ENCODE measurements at regions not wholly inside any gene's neighbourhood (a gene's known extent, or its start where the extent isn't known, plus 50 kb on each side); places are given as distances from the start of the nearest gene placed in this dataset.
A peak's percentile ranks its signal among the peaks of the same experiment; 100 is the strongest.

GRCh38 chr3:106611841-106612240 lies 743.0 kb upstream of the CBLB start:
- no peak for DNase-seq

DNA sequence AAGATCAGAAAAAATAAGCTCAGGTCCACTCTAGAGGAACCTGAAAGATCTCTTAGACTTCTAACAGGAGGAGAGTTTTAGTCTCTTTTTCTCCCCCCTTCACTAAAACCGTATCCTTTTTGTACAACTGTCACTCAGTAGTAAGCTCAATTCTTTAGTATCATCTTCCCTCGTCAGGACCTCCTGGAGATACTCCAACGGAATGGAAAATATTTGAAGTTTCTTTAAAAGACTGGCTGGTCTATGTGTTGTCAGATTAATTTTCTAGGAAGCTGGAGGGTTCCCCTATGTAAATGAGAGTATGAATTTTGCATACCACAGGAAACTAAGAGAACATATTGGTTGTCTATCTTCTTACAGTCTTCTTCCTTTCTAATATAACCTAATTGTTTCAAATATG lies 747.7 kb upstream of the CBLB start:
- no peak for DNase-seq

DNA sequence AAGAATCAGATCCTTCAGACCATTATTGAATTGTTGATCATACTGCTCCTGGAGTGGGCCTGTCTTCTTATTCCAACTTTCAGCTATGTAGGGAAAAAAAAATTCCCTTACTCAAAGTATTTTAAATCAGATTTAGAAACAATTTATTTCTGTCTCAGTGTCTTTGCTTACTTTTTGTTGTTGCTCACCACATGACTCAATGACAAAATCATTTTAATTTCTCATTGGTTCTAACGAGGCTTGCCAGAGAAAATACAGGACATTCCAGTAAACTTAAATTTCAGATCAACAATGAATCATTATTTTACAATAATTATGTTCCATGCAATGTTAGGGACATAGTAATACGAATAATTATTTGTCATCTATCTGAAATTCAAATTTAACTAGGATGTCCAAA lies 748.5 kb upstream of the CBLB start:
- DNase-seq: no peak

DNA sequence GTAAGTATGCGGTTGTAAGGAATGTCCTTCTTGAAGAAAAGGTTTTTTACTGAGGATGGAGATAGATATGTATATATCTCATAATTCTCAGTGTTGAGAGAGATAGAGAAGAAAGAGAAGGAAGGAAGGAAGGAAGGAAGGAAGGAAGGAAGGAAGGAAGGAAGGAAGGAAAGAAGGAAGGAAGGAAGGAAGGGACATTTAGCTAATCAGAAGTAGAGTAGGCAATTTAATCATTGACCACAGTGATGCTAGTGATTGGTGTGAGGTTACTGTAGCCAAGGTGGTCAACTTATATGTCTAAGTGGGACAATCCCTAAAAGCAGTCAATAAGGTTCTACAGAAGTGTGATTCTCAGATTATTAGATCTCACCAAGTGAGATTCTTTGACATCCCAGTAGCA lies 751.8 kb upstream of the CBLB start:
- no peak for DNase-seq

GRCh38 chr3:106624154-106624553 lies 753.1 kb upstream of the CCDC54 start:
- no peak for DNase-seq

- no peak for DNase-seq
Measured at GRCh38 chr3:106628407-106628806, 748.8 kb upstream of the CCDC54 start.

DNA sequence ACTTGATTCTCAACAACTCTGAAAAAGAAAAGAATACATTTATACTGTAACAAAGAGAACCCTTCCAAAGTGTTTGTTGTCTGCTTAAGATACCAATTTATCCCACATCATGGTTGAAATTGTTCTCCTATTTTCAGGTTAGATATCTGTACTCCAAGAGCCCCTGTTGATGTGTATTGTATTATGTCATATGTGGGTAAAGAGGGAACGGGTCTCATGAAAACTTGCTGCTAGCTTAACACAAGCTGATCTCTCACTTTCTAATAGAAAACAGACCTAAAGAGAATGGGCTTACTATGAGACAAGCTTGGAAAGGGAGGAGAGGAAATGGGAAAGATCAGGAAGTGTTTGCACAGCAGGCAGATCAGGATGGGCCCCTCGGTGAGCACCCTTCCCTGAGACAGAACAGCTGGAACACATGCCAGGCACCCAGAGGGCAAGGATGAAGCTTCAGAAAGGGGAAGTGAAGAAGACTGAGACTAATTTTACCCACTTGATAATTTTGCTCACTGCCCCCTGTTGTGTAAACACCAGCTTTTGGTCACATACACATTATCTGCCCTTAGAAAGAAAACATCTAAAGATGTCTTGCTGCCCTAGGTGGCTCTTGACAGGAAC lies 747.9 kb upstream of the CCDC54 start:
- no peak for DNase-seq

DNA sequence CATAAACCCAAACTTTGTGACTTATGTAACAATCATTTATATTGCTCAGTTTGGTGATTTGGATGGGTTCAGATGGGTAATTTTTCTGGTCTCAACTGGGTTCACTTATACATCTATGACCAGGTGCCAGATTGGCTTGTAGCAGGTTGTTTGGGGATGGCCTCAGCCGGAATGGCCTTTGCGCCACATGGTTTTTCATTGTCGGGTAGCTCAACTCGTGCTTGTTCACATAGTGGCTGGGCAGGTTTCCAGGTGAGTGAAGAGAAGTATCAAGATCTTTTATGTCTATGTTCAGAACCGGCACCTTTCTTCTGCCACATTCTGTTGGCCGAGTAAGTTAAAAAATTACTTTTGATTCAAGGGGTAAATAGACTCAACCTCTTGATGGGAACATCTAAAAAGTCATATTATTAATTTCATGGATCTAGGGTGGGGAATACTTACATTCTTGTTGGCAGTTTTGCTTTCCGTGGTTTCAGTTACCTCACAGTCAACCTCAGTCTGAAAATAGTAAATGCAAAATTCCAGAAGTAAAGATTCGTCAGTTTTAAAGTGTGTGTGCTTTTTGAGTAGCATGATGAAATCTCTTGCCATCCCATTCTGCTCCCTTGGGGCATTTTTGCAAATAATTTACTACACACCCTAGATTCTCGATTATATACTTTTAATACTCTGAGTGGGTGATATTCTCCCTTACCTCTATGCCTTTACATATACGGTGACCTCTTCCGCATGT lies 745.7 kb upstream of the CCDC54 start:
- no peak for DNase-seq

DNA sequence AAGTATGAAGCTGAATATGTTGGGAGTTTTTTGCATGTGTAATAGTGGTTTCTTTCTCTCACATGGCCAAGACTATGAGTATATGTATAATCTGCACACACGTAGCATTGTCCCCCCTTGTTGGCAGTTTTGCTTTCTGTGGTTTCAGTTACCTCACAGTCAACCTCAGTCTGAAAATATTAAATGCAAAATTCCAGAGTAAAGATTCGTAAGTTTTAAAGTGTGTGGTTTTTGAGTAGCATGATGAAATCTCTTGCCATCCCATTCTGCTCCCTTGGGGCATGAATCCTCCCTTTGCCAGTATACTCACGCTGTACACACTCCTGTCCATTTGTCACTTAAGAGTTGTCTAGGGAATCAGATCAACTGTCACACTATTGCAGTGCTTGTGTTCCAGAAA lies 742.0 kb upstream of the CCDC54 start:
- no peak for DNase-seq

DNA sequence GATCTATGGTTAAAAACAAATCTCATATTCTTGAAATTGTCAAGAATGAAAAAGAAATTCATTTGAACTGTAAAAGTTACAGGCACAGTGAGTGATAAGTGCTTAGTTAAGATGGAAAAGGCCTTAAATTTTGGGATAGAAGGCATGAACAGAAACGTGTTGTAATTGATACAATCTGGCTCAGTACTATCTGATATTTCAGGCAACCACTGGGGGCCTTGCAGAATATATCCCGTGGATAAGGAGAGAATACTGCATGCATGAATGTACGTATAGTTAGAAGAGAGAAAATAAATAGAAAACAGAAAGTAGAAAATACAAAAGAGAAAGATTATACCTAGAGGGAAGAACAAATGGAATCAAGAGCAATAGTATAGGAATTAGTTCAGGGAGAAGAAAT lies 741.4 kb upstream of the CCDC54 start:
- no peak for DNase-seq

DNA sequence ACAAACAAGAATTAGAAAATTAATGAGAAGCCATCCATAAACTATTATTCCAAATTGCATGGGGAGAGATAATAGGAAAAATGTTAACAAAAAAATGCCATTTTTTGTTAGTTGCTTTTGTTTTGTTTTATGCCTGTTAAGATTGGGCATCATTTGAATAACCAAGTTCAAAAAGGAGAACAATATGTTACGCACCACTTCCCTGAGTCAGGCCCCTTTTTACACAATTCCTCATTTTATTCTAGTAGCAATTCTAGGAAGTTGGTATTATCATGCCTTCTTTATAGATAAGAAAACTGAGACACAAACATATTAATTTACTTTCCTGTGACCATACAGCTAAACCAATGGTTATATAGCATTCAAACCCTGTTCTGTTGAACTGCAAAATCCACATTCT lies 736.9 kb upstream of the CCDC54 start:
- no peak for DNase-seq

- DNase-seq: no peak
Measured at GRCh38 chr3:106642161-106642560, 735.1 kb upstream of the CCDC54 start.

- DNase-seq: no peak
Measured at GRCh38 chr3:106643684-106644161, 733.5 kb upstream of the CCDC54 start.

DNA sequence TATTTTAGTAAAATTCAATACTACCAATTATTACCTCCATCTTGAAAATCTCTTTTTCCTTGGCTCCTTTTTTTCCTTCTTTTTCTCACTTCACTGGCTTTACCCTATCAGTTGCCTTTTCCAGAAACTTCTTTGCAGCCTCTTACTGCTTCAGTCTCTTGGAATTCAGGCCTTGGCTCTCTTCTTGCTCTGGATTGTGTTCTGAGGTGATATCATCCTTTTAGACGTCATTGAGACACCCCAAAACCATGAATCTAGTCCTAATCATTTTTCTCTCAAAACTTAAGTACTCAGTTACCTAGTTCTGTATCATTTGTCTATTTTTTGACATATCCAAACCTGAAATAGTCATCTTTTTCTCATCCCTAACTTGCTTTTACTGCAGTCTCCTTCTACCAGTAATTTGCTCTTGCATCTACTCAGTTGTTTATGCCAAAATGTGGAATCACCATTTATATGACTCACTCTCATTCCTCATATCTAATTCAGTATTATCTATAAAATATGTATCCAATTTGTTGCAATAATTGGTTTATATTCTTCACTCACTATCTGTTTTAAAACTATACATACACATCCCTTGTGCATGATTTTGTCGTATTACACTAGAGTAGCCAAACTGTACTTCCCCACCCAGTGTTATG lies 703.2 kb upstream of the CCDC54 start:
- no peak for DNase-seq

DNA sequence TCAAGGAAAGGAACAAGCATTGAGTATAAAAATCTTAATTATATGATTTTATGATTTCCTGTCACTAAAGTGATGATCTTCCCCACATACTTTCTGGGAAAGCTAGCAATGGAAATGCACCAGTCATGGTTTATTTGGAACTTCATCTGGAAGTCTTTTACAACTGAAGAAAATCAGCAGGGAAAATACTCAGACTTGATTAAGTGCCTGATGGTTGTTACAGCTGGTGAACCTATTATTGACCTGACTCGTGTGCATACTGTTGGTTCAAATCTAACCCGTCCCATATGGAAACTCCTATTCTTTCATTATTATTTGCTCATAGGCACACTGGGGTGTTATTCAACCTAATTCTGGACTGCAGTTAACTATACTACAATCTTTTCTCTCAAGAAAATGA lies 701.8 kb upstream of the CCDC54 start:
- peak; percentile 24 for DNase-seq

- DNase-seq: no peak
Measured at GRCh38 chr3:106678657-106679390, 698.4 kb upstream of the CCDC54 start.

GRCh38 chr3:106683953-106684620 lies 693.2 kb upstream of the CCDC54 start:
- no peak for DNase-seq

GRCh38 chr3:106685745-106686144 lies 691.5 kb upstream of the CCDC54 start:
- DNase-seq: no peak

DNA sequence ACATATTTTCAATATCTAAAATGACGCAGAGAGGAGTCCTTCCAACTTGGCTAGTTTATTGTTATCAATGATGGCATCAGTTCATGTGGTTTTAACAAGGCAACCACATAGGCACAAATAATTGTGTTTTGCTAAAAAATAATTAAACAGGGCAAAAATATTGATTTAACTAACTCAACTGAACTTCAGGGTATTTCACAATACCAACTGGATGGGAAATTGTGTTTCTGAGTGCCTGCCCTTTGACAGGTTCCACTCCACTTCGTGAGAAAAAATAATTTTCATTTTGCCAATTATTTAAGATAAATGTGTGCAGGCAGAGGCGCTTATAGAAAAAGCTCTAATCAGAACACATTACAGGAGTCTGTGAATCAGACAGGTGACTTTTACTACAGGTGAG lies 689.3 kb upstream of the CCDC54 start:
- DNase-seq: no peak

DNA sequence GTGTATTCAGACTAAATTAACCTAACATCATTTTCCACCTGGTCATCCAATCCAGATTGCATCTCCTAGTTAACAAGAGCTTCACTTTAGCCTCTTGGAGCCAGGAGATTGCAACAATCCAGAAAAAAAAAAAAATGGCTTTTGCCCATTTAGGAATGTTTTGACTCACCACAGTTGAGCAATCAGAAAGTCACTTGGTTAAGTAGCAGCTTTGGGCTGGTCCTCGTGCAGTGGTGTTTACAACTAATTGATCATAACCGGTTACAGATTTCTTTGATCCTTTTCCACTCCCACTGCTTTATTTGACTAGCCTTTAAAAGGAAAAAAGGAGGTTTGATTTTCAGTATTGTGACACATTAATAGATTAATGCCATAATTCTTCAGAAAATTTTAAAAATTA lies 688.8 kb upstream of the CCDC54 start:
- DNase-seq: no peak

DNA sequence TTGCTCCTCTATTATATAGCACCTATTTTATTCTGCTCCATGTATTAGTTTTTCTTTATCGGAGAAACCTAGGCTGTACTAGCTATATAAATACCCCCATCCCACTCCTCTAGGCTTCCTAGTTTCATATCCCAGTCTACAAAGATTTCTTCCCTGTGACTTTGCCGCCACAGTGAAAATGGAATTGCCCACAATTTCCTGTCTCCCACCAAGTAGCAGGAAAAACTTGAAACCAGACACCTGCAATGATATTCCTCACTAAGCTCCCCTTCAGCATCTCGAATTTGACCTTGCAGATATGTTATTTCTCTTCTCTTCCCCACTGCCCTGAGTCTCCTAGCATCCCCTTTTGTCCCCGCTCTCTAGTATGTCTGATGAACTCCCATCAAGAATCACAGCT lies 685.8 kb upstream of the CCDC54 start:
- no peak for DNase-seq

DNA sequence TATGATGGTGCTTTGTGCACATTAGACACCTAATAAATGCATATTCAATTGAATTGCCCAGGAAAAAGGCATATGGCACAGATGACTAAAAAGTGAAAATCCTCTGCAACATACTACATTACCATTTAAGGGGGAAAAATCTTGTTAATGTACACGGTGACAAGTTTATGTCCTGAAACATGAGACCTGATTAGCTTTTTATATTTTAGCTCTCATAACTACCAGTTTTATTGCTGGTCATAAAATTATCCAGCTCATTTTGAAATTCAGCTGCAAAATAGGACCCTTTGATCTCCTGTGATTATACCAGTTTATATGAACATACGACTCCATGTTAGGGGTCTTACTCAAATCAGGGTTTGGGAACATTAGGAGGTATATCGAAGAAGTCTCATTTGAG lies 684.6 kb upstream of the CCDC54 start:
- DNase-seq: no peak
